ENCODE measurements at regions not wholly inside any gene's neighbourhood (a gene's known extent, or its start where the extent isn't known, plus 50 kb on each side); places are given as distances from the start of the nearest gene placed in this dataset.

DNA sequence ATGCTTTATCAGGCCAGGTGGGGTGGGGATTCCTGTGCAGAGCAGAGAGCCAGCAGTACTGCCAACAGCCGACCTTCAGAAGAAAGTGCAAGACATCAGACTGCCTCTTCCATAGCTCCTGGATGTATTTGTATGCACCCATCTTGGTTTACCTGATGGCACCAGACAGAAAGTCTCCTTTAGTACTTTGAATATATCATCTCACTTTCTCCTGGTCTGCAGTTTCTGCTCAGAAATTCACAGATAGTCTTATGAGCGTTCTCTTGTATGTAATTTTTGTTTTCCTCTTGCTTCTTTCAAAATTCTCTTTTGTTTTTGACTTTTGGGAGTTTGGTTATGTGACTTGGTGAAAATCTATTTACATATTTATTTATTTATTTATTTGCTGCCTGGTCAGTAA, 446.4 kb upstream of the CADM1 start:
- Histone ChIP-seq H3K4me1 (no peaks in the 10 kb centered on the region), H3K9me3 (peaks cover 0 to 18% (median 5%) of the 10 kb centered on the region in 3 donors), H3K36me3 (no peaks in the 10 kb centered on the region), H3K27me3 (peaks cover 0 to 9% (median 0%) of the 10 kb centered on the region in 4 donors), H3K4me3 (no peak overlapping the region), H3K27ac (no peak overlapping the region)
- WGBS, 2 donors, result 82 to 98% methylated on average over 2 of the region's 2 CpGs
- TF ChIP-seq POLR2A (IDR thresholded peaks at IDR 0.05), result no peak
- TF ChIP-seq, protein P1, sequence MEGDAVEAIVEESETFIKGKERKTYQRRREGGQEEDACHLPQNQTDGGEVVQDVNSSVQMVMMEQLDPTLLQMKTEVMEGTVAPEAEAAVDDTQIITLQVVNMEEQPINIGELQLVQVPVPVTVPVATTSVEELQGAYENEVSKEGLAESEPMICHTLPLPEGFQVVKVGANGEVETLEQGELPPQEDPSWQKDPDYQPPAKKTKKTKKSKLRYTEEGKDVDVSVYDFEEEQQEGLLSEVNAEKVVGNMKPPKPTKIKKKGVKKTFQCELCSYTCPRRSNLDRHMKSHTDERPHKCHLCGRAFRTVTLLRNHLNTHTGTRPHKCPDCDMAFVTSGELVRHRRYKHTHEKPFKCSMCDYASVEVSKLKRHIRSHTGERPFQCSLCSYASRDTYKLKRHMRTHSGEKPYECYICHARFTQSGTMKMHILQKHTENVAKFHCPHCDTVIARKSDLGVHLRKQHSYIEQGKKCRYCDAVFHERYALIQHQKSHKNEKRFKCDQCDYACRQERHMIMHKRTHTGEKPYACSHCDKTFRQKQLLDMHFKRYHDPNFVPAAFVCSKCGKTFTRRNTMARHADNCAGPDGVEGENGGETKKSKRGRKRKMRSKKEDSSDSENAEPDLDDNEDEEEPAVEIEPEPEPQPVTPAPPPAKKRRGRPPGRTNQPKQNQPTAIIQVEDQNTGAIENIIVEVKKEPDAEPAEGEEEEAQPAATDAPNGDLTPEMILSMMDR (IDR thresholded peaks at IDR 0.05), result no peak
- DNase-seq, result no peak
- intact Hi-C loops (cut with DNase I), result no loop called here

DNA sequence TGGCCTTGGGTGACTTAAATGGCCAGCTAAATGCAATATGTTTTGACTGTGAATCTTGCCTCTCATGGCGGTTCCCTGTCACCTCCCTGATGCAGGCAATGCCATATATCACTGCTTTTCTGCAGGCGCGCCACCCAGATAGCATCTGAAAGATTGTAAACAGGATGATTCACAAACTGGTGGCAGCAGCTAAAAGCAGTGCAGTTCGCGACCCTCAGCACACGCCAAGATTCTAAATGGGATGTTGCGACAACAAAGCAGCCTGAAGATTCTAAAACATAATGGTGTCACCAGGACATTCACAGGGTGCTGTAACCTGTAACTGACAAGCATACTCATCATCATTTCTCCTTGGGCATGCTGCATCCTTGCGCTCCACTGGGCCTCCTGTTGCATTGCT, 440.4 kb upstream of the CADM1 start:
- Histone ChIP-seq H3K27ac (no peak overlapping the region), H3K36me3 (no peaks in the 10 kb centered on the region), H3K4me3 (no peak overlapping the region), H3K4me1 (peaks cover 0 to 11% (median 0%) of the 10 kb centered on the region in 3 donors), H3K9me3 (no peaks in the 10 kb centered on the region), H3K27me3 (peaks cover 0 to 16% (median 0%) of the 10 kb centered on the region in 4 donors)
- intact Hi-C loops (cut with DNase I), result no loop called here
- no peak for DNase-seq
- no peak for TF ChIP-seq POLR2A (IDR thresholded peaks at IDR 0.05)
- TF ChIP-seq, protein P1 (IDR thresholded peaks at IDR 0.05), result no peak
- WGBS, 2 donors, result 86 to 88% methylated on average over 6 to 8 of the region's 8 CpGs

DNA sequence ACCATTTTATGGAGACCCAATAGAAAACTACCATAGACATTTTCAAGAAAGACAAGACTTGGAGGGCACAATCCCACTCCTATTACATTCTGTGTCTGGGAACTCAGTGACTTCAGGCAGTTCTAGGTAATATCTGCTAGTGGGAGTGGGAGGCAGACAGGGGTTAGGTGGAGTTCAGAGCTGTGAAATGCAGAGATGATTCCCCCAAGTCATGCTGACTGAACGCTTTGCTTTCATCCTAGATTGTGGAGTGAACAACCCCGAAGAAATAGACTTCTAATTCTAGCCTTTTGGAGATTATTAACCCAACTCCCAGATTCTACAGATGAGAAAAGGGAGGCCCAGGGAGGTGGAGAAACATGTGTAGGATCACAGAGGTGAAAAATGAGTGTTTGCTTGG, 437.8 kb upstream of the CADM1 start:
- H3K4me3 ChIP-seq, result no peak overlapping the region
- H3K27ac ChIP-seq, result no peak overlapping the region

DNA sequence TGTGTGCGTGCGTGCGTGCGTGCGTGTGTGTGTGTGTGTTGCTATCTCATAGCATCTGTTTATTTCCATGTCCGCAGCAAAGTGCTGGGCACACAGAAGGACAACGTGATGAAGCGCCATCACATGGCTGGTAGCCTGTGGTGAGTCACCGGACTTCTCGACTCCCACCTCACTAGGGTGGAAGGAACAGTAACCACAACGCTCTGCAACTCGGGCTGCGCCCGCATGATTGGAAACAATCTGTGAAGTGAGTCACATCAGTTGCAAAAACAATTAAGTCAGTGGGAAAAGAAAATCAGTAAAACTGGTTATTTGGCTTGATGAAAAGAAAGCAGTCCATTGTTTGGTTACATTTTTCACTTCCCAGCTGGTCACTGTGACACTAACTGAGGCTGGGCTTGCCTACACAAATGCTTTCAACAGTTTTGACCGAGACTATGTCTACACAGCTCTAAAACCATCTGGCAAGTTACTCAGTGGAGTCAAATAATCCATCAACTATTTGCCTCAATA, 437.3 kb upstream of the CADM1 start:
- TF ChIP-seq, protein P1 (IDR thresholded peaks at IDR 0.05), result no peak
- no peak for TF ChIP-seq POLR2A (IDR thresholded peaks at IDR 0.05)
- intact Hi-C loops (cut with DNase I), result no loop called here
- WGBS, 2 donors, result 52 to 56% methylated on average over 12 to 14 of the region's 15 CpGs

More for the DNA sequence above, 437.8 kb upstream of the CADM1 start:
- intact Hi-C loops (cut with DNase I), result no loop called here
- H3K36me3 ChIP-seq, result no peaks in the 10 kb centered on the region
- H3K4me1 ChIP-seq, result peaks cover 0 to 11% (median 0%) of the 10 kb centered on the region in 3 donors
- TF ChIP-seq, protein P1 (IDR thresholded peaks at IDR 0.05), result no peak
- TF ChIP-seq POLR2A (IDR thresholded peaks at IDR 0.05), result no peak
- 81 to 92% methylated on average over 2 of the region's 2 CpGs for WGBS, 2 donors
- DNase-seq, result no peak
- peaks cover 0 to 19% (median 0%) of the 10 kb centered on the region in 4 donors for H3K27me3 ChIP-seq
- no peaks in the 10 kb centered on the region for H3K9me3 ChIP-seq

DNA sequence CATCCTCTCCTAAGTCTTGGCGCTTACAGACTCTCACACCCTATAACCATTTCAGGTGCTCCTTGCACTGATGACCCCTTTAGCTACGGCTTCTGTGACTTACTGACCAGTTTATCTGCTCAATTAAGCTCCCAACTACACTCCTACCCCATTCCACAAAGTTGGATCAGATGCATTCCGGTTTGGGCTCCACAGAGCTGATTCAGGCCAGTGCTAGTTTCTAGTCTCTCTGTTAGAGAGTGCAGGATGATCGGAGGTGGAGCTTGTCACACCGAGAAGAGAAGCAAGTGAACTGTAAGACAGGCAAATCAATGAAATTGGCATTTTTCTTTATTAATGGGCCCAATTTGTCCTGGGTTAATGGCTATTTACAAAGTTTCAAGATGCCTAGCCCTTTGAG, 436.8 kb upstream of the CADM1 start:
- 83 to 87% methylated on average over 5 of the region's 5 CpGs for WGBS, 2 donors
- no peak for DNase-seq
- H3K4me1 ChIP-seq, result peaks cover 0 to 11% (median 0%) of the 10 kb centered on the region in 3 donors
- TF ChIP-seq, protein P1 (IDR thresholded peaks at IDR 0.05), result no peak
- TF ChIP-seq POLR2A (IDR thresholded peaks at IDR 0.05), result no peak
- intact Hi-C loops (cut with DNase I), result no loop called here
- no peak overlapping the region for H3K4me3 ChIP-seq
- H3K36me3 ChIP-seq, result no peaks in the 10 kb centered on the region
- no peaks in the 10 kb centered on the region for H3K9me3 ChIP-seq
- no peak overlapping the region for H3K27ac ChIP-seq
- H3K27me3 ChIP-seq, result peaks cover 0 to 19% (median 0%) of the 10 kb centered on the region in 4 donors

More for the DNA sequence above, 437.3 kb upstream of the CADM1 start:
- no peaks in the 10 kb centered on the region for H3K9me3 ChIP-seq
- H3K27me3 ChIP-seq, result peaks cover 0 to 19% (median 0%) of the 10 kb centered on the region in 4 donors
- DNase-seq, result no peak
- no peak overlapping the region for H3K4me3 ChIP-seq
- no peaks in the 10 kb centered on the region for H3K36me3 ChIP-seq
- peaks cover 0 to 11% (median 0%) of the 10 kb centered on the region in 3 donors for H3K4me1 ChIP-seq
- no peak overlapping the region for H3K27ac ChIP-seq

All from esophagus squamous epithelium (tissue), 5 donors.